GM12878 (cell line): ENCODE measurements at regions not wholly inside any gene's neighbourhood (a gene's known extent, or its start where the extent isn't known, plus 50 kb on each side); places are given as distances from the start of the nearest gene placed in this dataset.

Experiments used
- ATAC-seq: fragments of 200-7000 bp; cut with Tn5 transposase; 3 replicates; pipeline ENCODE4 v1.9.1; 2020; ENCODE audit warnings: mild to moderate bottlenecking, moderate library complexity
- BruUV-seq: library from RNA; stranded (reverse); fragments of 400-500 nt; replicated peaks from 2 replicates; lab custom pipeline; 2021; lab: Mats Ljungman, UMichigan
- CTCF ChIA-PET: fragments of 300-600 bp; sonication (Branson Sonifier 250); formaldehyde crosslinking; extraction: SDS; loops from one replicate; lab custom pipeline; 2021; ENCODE audit warnings: inconsistent platforms; lab: Yijun Ruan, JAX
- POLR2A ChIA-PET: fragments of 350-600 bp; formaldehyde crosslinking; extraction: SDS; loops from one replicate; lab custom pipeline; 2021; ENCODE audit warnings: inconsistent platforms; lab: Charles Lee
- RAD21 ChIA-PET: fragments of 300-600 bp; sonication (Branson Sonifier 250); formaldehyde crosslinking; loops from one replicate; lab custom pipeline; 2023; ENCODE audit warnings: antibody characterized with exemption; ENCODE audit not compliant: unreplicated experiment; lab: Charles Lee
- SMC1A ChIA-PET: fragments of 300-600 bp; sonication (Branson Sonifier 250); formaldehyde crosslinking; loops from one replicate; lab custom pipeline; 2023; ENCODE audit not compliant: unreplicated experiment, uncharacterized antibody; lab: Charles Lee
- DNase-seq: peaks from one replicate; pipeline ENCODE4 v3.0.0-alpha.2; 2011; ENCODE audit warnings: low read depth, low spot score
- FAIRE-seq: peaks from 3 replicates; lab custom pipeline; 2011; peaks lifted over from hg19 to GRCh38; lab: Jason Lieb, UNC
- H2AFZ ChIP-seq: 2 replicates; pipeline ENCODE4 v1.6.0; 2011; ENCODE audit warnings: low read depth, low read length, control low read depth; ENCODE audit not compliant: control insufficient read depth
- H3K27ac ChIP-seq: 2 replicates; pipeline ENCODE4 v1.5.1; 2011; ENCODE audit warnings: control low read depth; ENCODE audit not compliant: control insufficient read depth, insufficient read depth
- H3K27me3 ChIP-seq, 2 experiments: replicated peaks in 1 of 2; 2 replicates each; pipeline versions ENCODE4 v1.6.0 to v1.6.1; 2011; ENCODE audit warnings: low read length in 1 of 2; ENCODE audit not compliant: control insufficient read depth in 2 of 2, insufficient read depth in 2 of 2
- H3K36me3 ChIP-seq, 2 experiments: 2 replicates each; pipeline ENCODE4 v1.5.1; 2011; ENCODE audit warnings: low read length in 1 of 2; ENCODE audit not compliant: control insufficient read depth in 2 of 2, insufficient read depth in 2 of 2
- H3K4me1 ChIP-seq: 2 replicates; pipeline ENCODE4 v1.6.1; 2011; ENCODE audit warnings: mild to moderate bottlenecking, low read length, moderate library complexity, mixed read lengths; ENCODE audit not compliant: control insufficient read depth, insufficient read depth
- H3K4me2 ChIP-seq: 2 replicates; pipeline ENCODE4 v1.6.0; 2011; ENCODE audit warnings: control low read depth; ENCODE audit not compliant: control insufficient read depth, insufficient read depth
- H3K4me3 ChIP-seq: fragments of 200-600 bp; sonication (generic); 2 replicates; pipeline ENCODE4 v1.5.1; 2016
- H3K79me2 ChIP-seq: 2 replicates; pipeline ENCODE4 v1.6.0; 2011; ENCODE audit warnings: low read length; ENCODE audit not compliant: control insufficient read depth, insufficient read depth
- H3K9ac ChIP-seq: 2 replicates; pipeline ENCODE4 v1.8.0; 2011; ENCODE audit warnings: low read length, control low read depth, mixed read lengths; ENCODE audit not compliant: control insufficient read depth, insufficient read depth
- H3K9me3 ChIP-seq: replicated peaks from 3 replicates; pipeline ENCODE4 v1.5.1; 2011; ENCODE audit warnings: mild to moderate bottlenecking, low read length; ENCODE audit not compliant: control insufficient read depth, insufficient read depth
- H4K20me1 ChIP-seq: 2 replicates; pipeline ENCODE4 v1.6.0; 2011; ENCODE audit not compliant: control insufficient read depth, insufficient read depth
- CREM ChIP-seq: IDR thresholded peaks from 2 replicates; pipeline ENCODE4 v1.6.1; 2014; ENCODE audit warnings: antibody characterized with exemption, low read depth
- EED ChIP-seq: sonication (generic); IDR thresholded peaks from 2 replicates; pipeline ENCODE4 v1.6.1; 2016; ENCODE audit warnings: antibody characterized with exemption, low read depth
- GABPA ChIP-seq: IDR thresholded peaks from 2 replicates; pipeline ENCODE4 v1.6.1; 2014; ENCODE audit warnings: antibody characterized with exemption, low read depth, mild to moderate bottlenecking, inconsistent platforms
- HDGF ChIP-seq: fragments of 450-650 bp; IDR thresholded peaks from 2 replicates; pipeline ENCODE4 v1.6.1; 2016; ENCODE audit warnings: antibody characterized with exemption
- KAT2A ChIP-seq: conservative IDR thresholded peaks from 2 replicates; pipeline ENCODE4 v1.6.1; 2011; ENCODE audit warnings: low read depth, low read length; ENCODE audit not compliant: control insufficient read depth
- KDM1A ChIP-seq: fragments of 200-600 bp; sonication (generic); IDR thresholded peaks from 2 replicates; pipeline ENCODE4 v1.6.1; 2016; ENCODE audit warnings: borderline replicate concordance
- MEF2A ChIP-seq: IDR thresholded peaks from 2 replicates; pipeline ENCODE4 v1.6.1; 2011; ENCODE audit warnings: low read depth, mild to moderate bottlenecking, low read length, moderate library complexity; ENCODE audit not compliant: insufficient read depth
- NR2F1 ChIP-seq: fragments of 450-650 bp; conservative IDR thresholded peaks from 2 replicates; pipeline ENCODE4 v1.6.1; 2017; ENCODE audit warnings: mild to moderate bottlenecking
- NRF1 ChIP-seq: conservative IDR thresholded peaks from 2 replicates; pipeline ENCODE4 v1.6.1; 2011; ENCODE audit warnings: mild to moderate bottlenecking, low read depth, low read length, improper control_type of control experiment
- PBX3 ChIP-seq: IDR thresholded peaks from 2 replicates; pipeline ENCODE4 v1.6.1; 2011; ENCODE audit warnings: mild to moderate bottlenecking, low read depth, low read length, moderate library complexity; ENCODE audit not compliant: insufficient replicate concordance
- POU2F2 ChIP-seq: IDR thresholded peaks from 3 replicates; pipeline ENCODE4 v1.6.1; 2011; ENCODE audit warnings: low read depth, mild to moderate bottlenecking, low read length, borderline replicate concordance
- RFX5 ChIP-seq: IDR thresholded peaks from 2 replicates; pipeline ENCODE4 v1.6.1; 2011; ENCODE audit warnings: low read depth, low read length, improper control_type of control experiment
- SREBF2 ChIP-seq: IDR thresholded peaks from 2 replicates; pipeline ENCODE4 v1.6.1; 2012; ENCODE audit warnings: mild to moderate bottlenecking, low read length
- TAF1 ChIP-seq: IDR thresholded peaks from 2 replicates; pipeline ENCODE4 v1.6.1; 2011; ENCODE audit warnings: mild to moderate bottlenecking, low read depth, low read length, borderline replicate concordance
- TBL1XR1 ChIP-seq: IDR thresholded peaks from 2 replicates; pipeline ENCODE4 v1.6.1; 2012; ENCODE audit warnings: low read depth, low read length, improper control_type of control experiment
- ZBED1 ChIP-seq: IDR thresholded peaks from 2 replicates; pipeline ENCODE4 v1.6.1; 2016; ENCODE audit warnings: borderline replicate concordance
- ZNF622 ChIP-seq: fragments of 450-650 bp; IDR thresholded peaks from 2 replicates; pipeline ENCODE4 v1.6.1; 2017; ENCODE audit warnings: mild to moderate bottlenecking, inconsistent platforms
- WGBS: methylation state at CpG from one replicate; pipeline ENCODE4 v1.1.6; 2016; ENCODE audit warnings: low lambda C conversion rate; ENCODE audit not compliant: insufficient replicate concordance, insufficient coverage; ENCODE audit errors: missing lambda C conversion rate; 5-methylcytosine and 5-hydroxymethylcytosine counted together
- in situ Hi-C: fragments of 300-500 bp; cut with MboI; formaldehyde crosslinking; loops from 9 replicates; pipeline ENCODE4 v1.14.3; 2018; ENCODE audit warnings: mixed read lengths
- intact Hi-C: fragments of 100-400 bp; cut with micrococcal nuclease; formaldehyde crosslinking; loops from one replicate; pipeline ENCODE4 v1.14.2; 2022; ENCODE audit not compliant: unreplicated experiment

- H3K4me2 ChIP-seq, result no peak overlapping the region
- no peaks in the 10 kb centered on the region for H3K9me3 ChIP-seq
- ChIA-PET RAD21 (no interaction called here), SMC1A (no interaction called here), POLR2A (no interaction called here), CTCF (no interaction called here)
- in situ Hi-C loops (no loop called here), intact Hi-C loops (no loop called here)
- DNase-seq (no peak), ATAC-seq (no peak), FAIRE-seq (no peak)
- H2AFZ ChIP-seq, result no peak overlapping the region
- no peak overlapping the region for H3K27ac ChIP-seq
- H3K36me3 ChIP-seq, result no peaks in the 10 kb centered on the region
- no peak overlapping the region for H3K4me3 ChIP-seq
- H4K20me1 ChIP-seq, result no peaks in the 10 kb centered on the region
- 0% methylated on average over 1 of the region's 1 CpG for WGBS
- H3K79me2 ChIP-seq, result no peaks in the 10 kb centered on the region
- BruUV-seq, result no TSS peak
- H3K9ac ChIP-seq, result no peak overlapping the region
- no peaks in the 10 kb centered on the region for H3K4me1 ChIP-seq
- H3K27me3 ChIP-seq, result no peaks in the 10 kb centered on the region
- no peak for TF ChIP-seq NRF1
- no peak for TF ChIP-seq TAF1
- no peak for TF ChIP-seq MEF2A
- TF ChIP-seq ZNF622, result no peak
- TF ChIP-seq RFX5, result no peak
- TF ChIP-seq POU2F2, result no peak
- TF ChIP-seq ZBED1, result no peak
- no peak for TF ChIP-seq HDGF
- no peak for TF ChIP-seq CREM
These were observed 486.6 kb upstream of the PCDH10 start for GRCh38 chr4:132662456-132662855.

GRCh38 chr4:132669786-132670185 lies 479.3 kb upstream of the PCDH10 start:
- Histone ChIP-seq H3K79me2 (no peaks in the 10 kb centered on the region), H3K27me3 (no peaks in the 10 kb centered on the region), H3K9ac (no peak overlapping the region), H3K9me3 (no peaks in the 10 kb centered on the region), H4K20me1 (no peaks in the 10 kb centered on the region), H3K4me2 (no peak overlapping the region), H2AFZ (no peak overlapping the region), H3K36me3 (no peaks in the 10 kb centered on the region), H3K27ac (no peak overlapping the region), H3K4me1 (no peaks in the 10 kb centered on the region), H3K4me3 (no peak overlapping the region)
- ATAC-seq (no peak), DNase-seq (no peak), FAIRE-seq (no peak)
- intact Hi-C loops, result no loop called here
- ChIA-PET SMC1A (interaction anchor here (0.5 to 0.9 kb wide), 2 partner anchors 10 to 1873 kb away, joined by 3 read pairs; no protein-coding TSS in a partner anchor), CTCF (no interaction called here), POLR2A (no interaction called here), RAD21 (no interaction called here)
- in situ Hi-C loops, result no loop called here
- no peak for TF ChIP-seq TBL1XR1
- no peak for TF ChIP-seq SREBF2
- no peak for TF ChIP-seq KAT2A
- TF ChIP-seq EED, result no peak
- TF ChIP-seq NR2F1, result no peak
- no peak for TF ChIP-seq PBX3
- TF ChIP-seq KDM1A, result no peak
- TF ChIP-seq GABPA, result no peak
- 0% methylated on average over 1 of the region's 1 CpG for WGBS
- BruUV-seq, result no TSS peak
